Chondrocyte (in vitro differentiated cells): ENCODE measurements at regions not wholly inside any gene's neighbourhood (a gene's known extent, or its start where the extent isn't known, plus 50 kb on each side); places are given as distances from the start of the nearest gene placed in this dataset.

ENCODE experiments used
- DNase-seq: peaks from one replicate; pipeline ENCODE4 v3.0.0; 2021; ENCODE audit warnings: mixed read lengths, low spot score
- H3K27ac Mint-ChIP-seq: one replicate; pipeline ENCODE4 v1.8.0; 2021; ENCODE audit warnings: mild to moderate bottlenecking, moderate library complexity, mixed read lengths; ENCODE audit not compliant: unreplicated experiment
- H3K27me3 Mint-ChIP-seq: 2 replicates; pipeline ENCODE4 v1.8.0; 2021; ENCODE audit warnings: low read depth, mixed read lengths
- H3K36me3 Mint-ChIP-seq: 2 replicates; pipeline ENCODE4 v1.8.0; 2021; ENCODE audit warnings: low read depth, mixed read lengths
- H3K4me1 Mint-ChIP-seq: 2 replicates; pipeline ENCODE4 v1.8.0; 2021; ENCODE audit warnings: low read depth, mild to moderate bottlenecking, mixed read lengths
- H3K4me3 Mint-ChIP-seq: one replicate; pipeline ENCODE4 v1.8.0; 2021; ENCODE audit warnings: mild to moderate bottlenecking, moderate library complexity, mixed read lengths; ENCODE audit not compliant: unreplicated experiment
- H3K9me3 Mint-ChIP-seq: 2 replicates; pipeline ENCODE4 v1.8.0; 2021; ENCODE audit warnings: low read depth, mixed read lengths
- TF ChIP-seq, protein P1 (sequence below): fragments of 200-600 bp; sonication (generic); IDR thresholded peaks from 2 replicates; pipeline ENCODE4 v1.5.0; 2021; ENCODE audit warnings: antibody characterized with exemption, mild to moderate bottlenecking, moderate library complexity

DNA sequence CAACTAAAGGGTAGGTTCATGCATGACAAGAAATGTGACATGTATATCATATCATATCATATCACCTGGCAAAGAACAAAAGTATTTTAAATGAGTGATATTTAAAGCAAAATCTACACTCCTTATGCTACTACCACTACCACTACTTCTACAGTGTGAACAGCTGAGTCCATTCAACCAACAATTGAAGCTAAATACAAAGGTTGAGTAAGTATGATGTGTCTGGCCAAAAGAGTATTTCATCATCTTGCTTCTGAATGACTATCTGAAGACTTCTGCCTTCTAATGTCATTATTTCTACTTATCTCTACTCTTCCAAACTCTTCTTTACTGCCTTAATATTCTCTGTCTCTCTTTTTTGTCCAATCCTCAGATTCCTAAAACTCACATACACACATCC lies 292.6 kb upstream of the CAND1 start:
- Mint-ChIP-seq H3K27ac (no peak overlapping the region), H3K9me3 (no peaks in the 10 kb centered on the region), H3K27me3 (no peaks in the 10 kb centered on the region), H3K4me3 (no peak overlapping the region), H3K4me1 (no peaks in the 10 kb centered on the region), H3K36me3 (no peaks in the 10 kb centered on the region)
- DNase-seq, result no peak
- TF ChIP-seq, protein P1, sequence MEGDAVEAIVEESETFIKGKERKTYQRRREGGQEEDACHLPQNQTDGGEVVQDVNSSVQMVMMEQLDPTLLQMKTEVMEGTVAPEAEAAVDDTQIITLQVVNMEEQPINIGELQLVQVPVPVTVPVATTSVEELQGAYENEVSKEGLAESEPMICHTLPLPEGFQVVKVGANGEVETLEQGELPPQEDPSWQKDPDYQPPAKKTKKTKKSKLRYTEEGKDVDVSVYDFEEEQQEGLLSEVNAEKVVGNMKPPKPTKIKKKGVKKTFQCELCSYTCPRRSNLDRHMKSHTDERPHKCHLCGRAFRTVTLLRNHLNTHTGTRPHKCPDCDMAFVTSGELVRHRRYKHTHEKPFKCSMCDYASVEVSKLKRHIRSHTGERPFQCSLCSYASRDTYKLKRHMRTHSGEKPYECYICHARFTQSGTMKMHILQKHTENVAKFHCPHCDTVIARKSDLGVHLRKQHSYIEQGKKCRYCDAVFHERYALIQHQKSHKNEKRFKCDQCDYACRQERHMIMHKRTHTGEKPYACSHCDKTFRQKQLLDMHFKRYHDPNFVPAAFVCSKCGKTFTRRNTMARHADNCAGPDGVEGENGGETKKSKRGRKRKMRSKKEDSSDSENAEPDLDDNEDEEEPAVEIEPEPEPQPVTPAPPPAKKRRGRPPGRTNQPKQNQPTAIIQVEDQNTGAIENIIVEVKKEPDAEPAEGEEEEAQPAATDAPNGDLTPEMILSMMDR, result no peak

DNA sequence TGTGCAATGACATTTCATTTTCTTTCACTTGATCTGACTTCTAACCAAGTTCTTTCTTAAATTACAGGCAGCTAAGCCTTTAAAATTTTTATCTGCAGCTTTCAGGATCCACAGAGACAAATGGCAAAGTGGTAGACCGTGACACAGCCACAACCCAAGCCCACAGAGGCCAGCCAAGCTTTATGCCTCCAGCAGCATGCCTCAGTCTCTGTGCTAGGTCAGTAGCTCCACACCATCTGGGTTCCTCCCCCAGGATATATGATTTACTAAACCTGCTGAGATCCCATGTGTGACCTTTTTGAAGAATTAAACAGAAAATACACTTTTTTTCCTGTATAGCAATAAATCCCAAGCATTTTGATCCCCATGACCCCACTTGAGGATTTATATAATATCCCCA lies 290.4 kb upstream of the CAND1 start:
- Mint-ChIP-seq H3K27ac (no peak overlapping the region), H3K9me3 (no peaks in the 10 kb centered on the region), H3K27me3 (no peaks in the 10 kb centered on the region), H3K36me3 (no peaks in the 10 kb centered on the region), H3K4me1 (no peaks in the 10 kb centered on the region), H3K4me3 (no peak overlapping the region)
- TF ChIP-seq, protein P1, result no peak
- no peak for DNase-seq

DNA sequence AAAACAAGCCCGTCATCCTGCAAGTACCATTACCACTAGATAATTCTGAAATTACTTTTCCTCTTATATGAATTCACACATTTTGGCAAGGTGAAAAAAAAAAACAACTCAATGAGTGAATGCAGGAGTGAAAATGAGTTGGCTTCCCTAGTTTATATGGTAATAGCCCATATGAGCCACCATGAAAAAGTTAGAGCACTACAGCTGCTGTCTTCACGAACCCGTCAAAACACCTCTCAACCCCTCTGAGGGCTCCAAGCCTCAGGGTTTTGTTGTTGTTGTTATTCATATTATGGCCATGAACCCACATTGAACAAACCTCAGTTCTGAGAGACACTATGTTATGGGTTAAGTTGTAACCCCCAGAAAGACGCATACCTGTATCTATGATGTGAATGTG lies 289.9 kb upstream of the CAND1 start:
- no peak for DNase-seq
- H3K36me3 Mint-ChIP-seq, result no peaks in the 10 kb centered on the region
- H3K9me3 Mint-ChIP-seq, result no peaks in the 10 kb centered on the region
- no peak overlapping the region for H3K27ac Mint-ChIP-seq
- TF ChIP-seq, protein P1, result no peak
- no peaks in the 10 kb centered on the region for H3K4me1 Mint-ChIP-seq
- no peaks in the 10 kb centered on the region for H3K27me3 Mint-ChIP-seq
- H3K4me3 Mint-ChIP-seq, result no peak overlapping the region

DNA sequence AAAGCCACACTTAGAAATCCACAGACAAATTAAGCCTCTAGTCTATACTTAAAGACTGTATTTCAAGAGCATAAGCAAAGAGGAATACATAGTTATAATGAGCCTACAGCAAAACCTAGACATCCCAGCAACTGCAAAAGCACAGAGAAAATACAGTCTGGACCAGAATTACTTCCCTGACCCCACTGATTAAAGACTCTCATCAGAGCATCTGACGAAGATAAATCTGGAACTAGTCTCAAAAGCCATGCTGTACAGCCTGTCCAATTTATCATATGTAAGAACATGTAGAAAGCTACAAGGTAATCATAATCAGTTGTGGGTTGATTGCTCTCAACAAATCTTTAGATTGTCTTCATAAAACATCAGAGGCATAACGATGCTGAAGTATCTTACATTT lies 285.1 kb upstream of the CAND1 start:
- Mint-ChIP-seq H3K36me3 (no peaks in the 10 kb centered on the region), H3K4me3 (no peak overlapping the region), H3K4me1 (no peaks in the 10 kb centered on the region), H3K27ac (no peak overlapping the region), H3K27me3 (no peaks in the 10 kb centered on the region), H3K9me3 (no peaks in the 10 kb centered on the region)
- DNase-seq, result no peak
- TF ChIP-seq, protein P1, result no peak

DNA sequence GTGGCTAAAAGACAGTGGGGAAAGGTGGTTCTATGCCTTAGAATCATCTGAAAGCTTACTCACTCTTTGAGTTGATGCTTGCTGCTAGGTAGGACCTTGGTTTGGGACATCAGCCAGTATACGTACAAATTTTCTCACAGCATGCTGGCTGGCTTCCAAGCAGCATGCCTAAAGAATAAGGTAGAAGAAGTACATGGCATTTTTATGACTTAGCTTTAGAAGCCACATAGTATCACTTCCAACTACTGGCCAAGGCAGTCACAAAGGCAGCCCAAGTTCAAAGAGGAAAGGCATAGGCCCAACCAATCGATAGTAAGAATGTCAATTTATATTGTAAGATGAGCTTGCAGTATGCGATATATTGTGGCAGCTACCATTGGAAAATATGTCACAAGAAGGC lies 284.2 kb upstream of the CAND1 start:
- H3K4me1 Mint-ChIP-seq, result no peaks in the 10 kb centered on the region
- H3K27me3 Mint-ChIP-seq, result no peaks in the 10 kb centered on the region
- no peak for DNase-seq
- H3K36me3 Mint-ChIP-seq, result no peaks in the 10 kb centered on the region
- no peak overlapping the region for H3K4me3 Mint-ChIP-seq
- no peaks in the 10 kb centered on the region for H3K9me3 Mint-ChIP-seq
- H3K27ac Mint-ChIP-seq, result no peak overlapping the region
- TF ChIP-seq, protein P1, result no peak
